ENCODE measurements at regions not wholly inside any gene's neighbourhood (a gene's known extent, or its start where the extent isn't known, plus 50 kb on each side); places are given as distances from the start of the nearest gene placed in this dataset.
"Not testable (repeated sequence)": the region's sequence is repeated elsewhere in the genome, so short reads cannot be mapped to it uniquely, and the experiment has no call there.

- H3K4me1 ChIP-seq: no peaks in the 10 kb centered on the region
- H3K36me3 ChIP-seq: no peaks in the 10 kb centered on the region
- H3K27me3 ChIP-seq: peaks cover 31% of the 10 kb centered on the region
- H3K4me3 ChIP-seq: no peak overlapping the region
- no peak overlapping the region for H3K27ac ChIP-seq
- H3K9me3 ChIP-seq (replicated peaks): no peaks in the 10 kb centered on the region
- no peak for DNase-seq
Observed at GRCh38 chr1:4122513-4123160, 222.6 kb upstream of the C1orf174 start.

- DNase-seq: no peak
- no peaks in the 10 kb centered on the region for H3K9me3 ChIP-seq (replicated peaks)
- H3K27ac ChIP-seq: no peak overlapping the region
- no peak overlapping the region for H3K4me3 ChIP-seq
- H3K27me3 ChIP-seq: peaks cover 39% of the 10 kb centered on the region
- H3K36me3 ChIP-seq: no peaks in the 10 kb centered on the region
- H3K4me1 ChIP-seq: no peaks in the 10 kb centered on the region
Observed at GRCh38 chr1:4124631-4125145, 224.6 kb upstream of the C1orf174 start.

- Histone ChIP-seq H3K4me3 (no peak overlapping the region), H3K27ac (no peak overlapping the region), H3K27me3 (peaks cover 38% of the 10 kb centered on the region), H3K4me1 (no peaks in the 10 kb centered on the region), H3K9me3 (replicated peaks) (no peaks in the 10 kb centered on the region), H3K36me3 (no peaks in the 10 kb centered on the region)
- DNase-seq: no peak
Observed at GRCh38 chr1:4126251-4126650, 226.2 kb upstream of the C1orf174 start.

- DNase-seq: no peak
- no peak overlapping the region for H3K4me3 ChIP-seq
- H3K4me1 ChIP-seq: no peaks in the 10 kb centered on the region
- no peak overlapping the region for H3K27ac ChIP-seq
- H3K27me3 ChIP-seq: peaks cover 30% of the 10 kb centered on the region
- no peaks in the 10 kb centered on the region for H3K36me3 ChIP-seq
- no peaks in the 10 kb centered on the region for H3K9me3 ChIP-seq (replicated peaks)
Observed at GRCh38 chr1:4126731-4127591, 226.9 kb upstream of the C1orf174 start.

- Histone ChIP-seq H3K4me3 (no peak overlapping the region), H3K36me3 (no peaks in the 10 kb centered on the region), H3K4me1 (no peaks in the 10 kb centered on the region), H3K27me3 (peaks cover 30% of the 10 kb centered on the region), H3K27ac (no peak overlapping the region), H3K9me3 (replicated peaks) (no peaks in the 10 kb centered on the region)
- DNase-seq: no peak
Observed at GRCh38 chr1:4127592-4128140, 227.6 kb upstream of the C1orf174 start.

GRCh38 chr1:4128616-4129015, 228.5 kb upstream of the C1orf174 start:
- Histone ChIP-seq H3K27me3 (peaks cover 35% of the 10 kb centered on the region), H3K4me3 (no peak overlapping the region), H3K9me3 (replicated peaks) (no peaks in the 10 kb centered on the region), H3K36me3 (no peaks in the 10 kb centered on the region), H3K4me1 (no peaks in the 10 kb centered on the region), H3K27ac (no peak overlapping the region)
- DNase-seq: no peak

GRCh38 chr1:4129693-4130092, 229.6 kb upstream of the C1orf174 start:
- H3K27ac ChIP-seq: no peak overlapping the region
- H3K36me3 ChIP-seq: no peaks in the 10 kb centered on the region
- H3K27me3 ChIP-seq: peaks cover 41% of the 10 kb centered on the region
- H3K9me3 ChIP-seq (replicated peaks): 0 out of 2 replicates have a peak, but pooled peaks cover 3% of the 10 kb centered on the region
- H3K4me3 ChIP-seq: no peak overlapping the region
- H3K4me1 ChIP-seq: no peaks in the 10 kb centered on the region
- no peak for DNase-seq

- Histone ChIP-seq H3K4me3 (no peak overlapping the region), H3K27ac (no peak overlapping the region), H3K4me1 (no peaks in the 10 kb centered on the region), H3K27me3 (peaks cover 42% of the 10 kb centered on the region), H3K9me3 (replicated peaks) (0 out of 2 replicates have a peak, but pooled peaks cover 3% of the 10 kb centered on the region), H3K36me3 (no peaks in the 10 kb centered on the region)
- no peak for DNase-seq
Observed at GRCh38 chr1:4130096-4130495, 230.0 kb upstream of the C1orf174 start.

- no peak for DNase-seq
- H3K9me3 ChIP-seq (replicated peaks): peaks cover 4% of the 10 kb centered on the region; the same call in 1 of the 2 replicates
- no peaks in the 10 kb centered on the region for H3K36me3 ChIP-seq
- H3K27me3 ChIP-seq: peaks cover 42% of the 10 kb centered on the region
- no peak overlapping the region for H3K27ac ChIP-seq
- no peaks in the 10 kb centered on the region for H3K4me1 ChIP-seq
- no peak overlapping the region for H3K4me3 ChIP-seq
Observed at GRCh38 chr1:4131734-4132133, 231.7 kb upstream of the C1orf174 start.

- Histone ChIP-seq H3K27me3 (peaks cover 42% of the 10 kb centered on the region), H3K4me1 (no peaks in the 10 kb centered on the region), H3K36me3 (no peaks in the 10 kb centered on the region), H3K9me3 (replicated peaks) (peaks cover 6% of the 10 kb centered on the region; the same call in 1 of the 2 replicates), H3K4me3 (no peak overlapping the region), H3K27ac (no peak overlapping the region)
- DNase-seq: no peak
Observed at GRCh38 chr1:4132352-4133296, 232.6 kb upstream of the C1orf174 start.

- no peak overlapping the region for H3K4me3 ChIP-seq
- no peak for DNase-seq
- peaks cover 47% of the 10 kb centered on the region for H3K27me3 ChIP-seq
- H3K4me1 ChIP-seq: no peaks in the 10 kb centered on the region
- no peak overlapping the region for H3K27ac ChIP-seq
- H3K36me3 ChIP-seq: no peaks in the 10 kb centered on the region
- peaks cover 6% of the 10 kb centered on the region; the same call in 1 of the 2 replicates for H3K9me3 ChIP-seq (replicated peaks)
Observed at GRCh38 chr1:4133297-4133938, 233.3 kb upstream of the C1orf174 start.

GRCh38 chr1:4133939-4134321, 233.9 kb upstream of the C1orf174 start:
- Histone ChIP-seq H3K4me1 (no peaks in the 10 kb centered on the region), H3K36me3 (no peaks in the 10 kb centered on the region), H3K9me3 (replicated peaks) (peaks cover 6% of the 10 kb centered on the region; the same call in 1 of the 2 replicates), H3K4me3 (no peak overlapping the region), H3K27ac (no peak overlapping the region), H3K27me3 (peaks cover 47% of the 10 kb centered on the region)
- no peak for DNase-seq

GRCh38 chr1:4135853-4136252, 235.8 kb upstream of the C1orf174 start:
- peaks cover 34% of the 10 kb centered on the region for H3K27me3 ChIP-seq
- H3K4me3 ChIP-seq; DNase-seq; H3K27ac ChIP-seq; H3K36me3 ChIP-seq; H3K4me1 ChIP-seq; H3K9me3 ChIP-seq (replicated peaks): not testable (repeated sequence)

Measured in SJCRH30 (cell line).